ENCODE measurements at regions not wholly inside any gene's neighbourhood (a gene's known extent, or its start where the extent isn't known, plus 50 kb on each side); places are given as distances from the start of the nearest gene placed in this dataset.

- TF ChIP-seq CTCF (IDR thresholded peaks at IDR 0.05; ENCODE audit: low read depth, low read length) (no peak), POLR2A (IDR thresholded peaks at IDR 0.05; ENCODE audit: extremely low read depth, insufficient read length) (no peak)
These were observed 207.3 kb downstream of the TUSC7 start for GRCh38 chr3:116916836-116917235.
